GM18861 (cell line): ENCODE measurements at regions not wholly inside any gene's neighbourhood (a gene's known extent, or its start where the extent isn't known, plus 50 kb on each side); places are given as distances from the start of the nearest gene placed in this dataset.

Experiments
- ATAC-seq: cut with Tn5 transposase; IDR thresholded peaks from one replicate; pipeline ENCODE4 v1.9.1; 2021; ENCODE audit not compliant: unreplicated experiment

DNA sequence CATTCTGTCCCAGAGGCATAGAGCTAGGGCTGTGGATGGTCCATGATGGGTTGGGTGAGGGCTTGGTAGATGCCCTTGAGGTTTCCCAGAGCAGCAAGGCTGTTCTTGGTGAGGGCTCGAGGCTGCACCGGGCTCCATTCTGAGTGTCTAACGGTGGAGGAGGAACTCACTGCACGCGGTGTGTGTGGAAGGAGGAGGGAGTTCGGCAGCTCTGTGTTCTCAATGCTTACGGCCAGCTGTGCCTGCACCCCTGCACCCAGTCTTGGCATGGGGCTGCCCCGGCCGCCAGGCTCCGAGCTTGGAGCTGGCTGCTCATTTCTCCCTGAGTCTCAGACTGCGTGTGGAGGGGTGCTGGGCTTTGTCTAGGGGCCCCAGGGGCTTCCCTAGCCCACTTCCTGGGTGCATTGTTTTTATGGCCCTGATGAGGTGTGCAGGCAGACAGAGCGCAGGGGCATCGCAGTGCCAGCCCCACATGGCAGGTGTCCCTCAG is 1247.1 kb downstream of the BRD1 start:
- no peak for ATAC-seq

- ATAC-seq: no peak
Observed at GRCh38 chr22:48579928-48580309, 1247.8 kb downstream of the BRD1 start.

DNA sequence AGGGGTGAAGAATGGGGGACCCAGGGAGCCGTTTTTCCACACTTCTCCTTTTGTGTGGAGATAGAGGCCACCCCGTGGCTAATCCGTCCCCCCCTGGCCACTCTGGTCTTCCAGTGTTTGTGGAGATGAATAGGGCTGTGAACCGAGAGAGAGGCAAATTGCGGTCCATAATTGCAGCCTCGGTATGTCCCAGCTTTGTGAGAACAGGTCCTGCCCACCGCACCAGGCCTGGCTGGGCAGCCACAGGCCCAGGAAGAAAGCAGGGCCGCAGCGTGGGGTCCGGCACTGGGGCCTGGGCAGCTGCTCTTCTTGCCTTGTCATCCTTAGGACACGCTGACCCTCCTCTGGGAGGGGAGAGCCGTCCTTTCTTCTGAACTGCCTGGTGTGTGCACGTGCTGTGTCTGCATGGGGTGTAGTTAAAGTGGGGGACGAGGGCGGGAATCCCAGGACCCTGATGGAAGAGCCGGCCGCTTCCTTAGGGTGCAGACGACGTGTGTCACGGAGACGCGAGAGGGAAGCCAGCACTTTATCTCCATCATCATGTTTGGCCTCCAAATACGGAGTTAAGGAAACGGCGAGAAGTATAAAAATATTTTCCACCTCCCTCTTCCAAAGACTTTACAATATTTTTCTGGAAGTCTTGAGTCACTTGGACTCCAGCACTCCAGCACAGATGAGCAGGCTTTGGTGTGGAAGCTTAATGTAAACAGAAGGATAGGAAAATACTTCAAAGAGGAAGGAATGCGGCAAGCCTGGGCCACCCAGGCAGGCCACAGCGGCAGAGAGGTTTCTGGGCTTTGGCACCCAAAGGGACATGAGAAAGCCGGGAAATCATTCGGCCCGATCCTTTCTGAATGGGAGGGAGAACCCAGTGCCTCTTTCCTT is 1248.4 kb downstream of the BRD1 start:
- no peak for ATAC-seq

GRCh38 chr22:48578138-48579042 is 1249.3 kb downstream of the BRD1 start:
- ATAC-seq: no peak

DNA sequence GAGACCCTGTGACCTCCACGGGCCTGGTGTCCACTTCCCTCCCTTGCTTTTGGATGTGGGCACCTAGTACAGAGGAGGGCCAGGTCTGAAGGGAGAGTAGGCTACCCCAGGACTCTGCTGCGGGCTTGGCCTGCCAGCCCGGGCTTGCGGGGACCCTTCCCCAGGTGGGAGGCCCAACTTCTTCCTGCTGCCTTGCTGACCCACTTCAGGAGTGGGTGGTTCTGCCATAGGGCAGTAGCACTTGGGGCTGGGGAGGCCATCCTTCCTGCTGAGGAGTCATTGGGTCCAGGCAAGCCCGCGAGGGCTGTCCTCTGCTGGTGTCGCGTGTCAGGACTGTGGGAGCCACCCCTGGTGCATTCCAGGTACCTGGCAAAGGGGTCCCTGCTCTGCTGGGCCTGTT is 1250.0 kb downstream of the BRD1 start:
- no peak for ATAC-seq

GRCh38 chr22:48577014-48577690 is 1250.5 kb downstream of the BRD1 start:
- ATAC-seq: no peak

GRCh38 chr22:48576333-48577013 is 1251.2 kb downstream of the BRD1 start:
- ATAC-seq: no peak

DNA sequence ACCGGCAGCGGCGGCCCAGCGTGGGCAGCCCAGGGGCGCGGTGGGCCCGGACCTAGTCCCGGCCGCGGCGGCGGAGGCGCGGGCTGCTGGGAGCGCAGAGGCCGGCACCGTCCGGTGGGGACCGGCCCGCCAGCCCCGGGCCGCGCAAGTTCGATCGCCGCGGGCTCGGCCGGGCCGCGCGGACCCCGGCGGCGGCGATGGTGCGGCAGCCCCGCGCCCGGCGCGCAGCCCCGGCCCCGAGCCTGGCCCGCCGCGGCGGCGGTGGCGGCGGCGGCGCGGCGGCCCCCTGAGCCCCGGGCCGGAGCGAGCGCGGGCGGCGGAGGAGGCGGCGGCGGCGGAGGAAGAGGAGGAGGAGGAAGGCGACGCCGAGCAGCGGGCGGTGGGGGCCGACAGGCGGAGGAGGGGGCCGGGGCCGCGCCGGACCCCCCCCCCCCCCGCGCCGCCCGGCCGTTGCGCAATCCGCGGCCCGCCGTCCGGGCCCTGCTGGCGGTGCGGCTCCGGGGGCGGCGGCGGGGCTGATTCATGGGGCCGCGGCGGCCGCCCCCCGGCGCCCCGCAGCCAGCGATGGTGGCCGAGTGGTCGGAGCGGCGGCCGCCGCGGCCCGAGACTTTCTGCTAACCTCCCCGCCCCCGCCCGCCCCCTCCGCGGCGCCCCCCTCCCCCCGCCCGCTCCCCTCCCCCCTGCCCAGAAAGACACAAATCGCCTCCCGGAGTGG is 1251.9 kb downstream of the BRD1 start:
- ATAC-seq: no peak

GRCh38 chr22:48574776-48575617 is 1252.7 kb downstream of the BRD1 start:
- ATAC-seq: no peak

GRCh38 chr22:48573766-48574165 is 1253.9 kb downstream of the BRD1 start:
- no peak for ATAC-seq

GRCh38 chr22:48572951-48573350 is 1254.7 kb downstream of the BRD1 start:
- no peak for ATAC-seq

- ATAC-seq: no peak
Observed at GRCh38 chr22:48570912-48571311, 1256.8 kb downstream of the BRD1 start.

GRCh38 chr22:48569476-48570233 is 1258.0 kb downstream of the BRD1 start:
- no peak for ATAC-seq

DNA sequence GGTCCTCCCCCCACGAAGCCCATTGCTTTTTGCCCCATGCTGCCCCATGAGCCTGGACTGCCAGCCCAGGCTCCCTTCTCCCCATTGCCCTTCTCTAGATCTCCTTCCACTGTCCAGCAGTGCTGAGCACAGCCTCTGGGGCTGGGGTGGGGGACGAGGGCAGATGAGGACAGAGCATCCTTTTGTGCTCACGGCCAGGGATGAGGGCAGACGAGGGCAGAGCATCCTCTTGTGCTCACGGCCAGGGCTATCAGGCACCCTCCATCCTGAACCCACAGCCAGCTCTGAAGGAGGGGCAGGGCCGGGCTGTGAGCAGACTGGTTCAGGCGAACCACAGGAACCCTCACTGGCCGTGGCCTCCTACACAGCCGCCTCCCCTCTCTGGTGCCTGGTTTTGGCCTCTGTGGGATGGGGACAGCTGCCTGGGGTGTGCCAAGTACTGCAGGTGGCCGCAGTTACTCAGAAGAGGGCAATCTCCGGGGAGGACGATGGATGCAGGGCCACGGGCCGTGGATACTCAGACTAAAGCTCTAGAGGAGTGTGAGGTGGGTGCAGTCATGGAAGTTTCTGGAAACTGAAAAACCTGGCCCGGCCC is 1258.8 kb downstream of the BRD1 start:
- no peak for ATAC-seq

DNA sequence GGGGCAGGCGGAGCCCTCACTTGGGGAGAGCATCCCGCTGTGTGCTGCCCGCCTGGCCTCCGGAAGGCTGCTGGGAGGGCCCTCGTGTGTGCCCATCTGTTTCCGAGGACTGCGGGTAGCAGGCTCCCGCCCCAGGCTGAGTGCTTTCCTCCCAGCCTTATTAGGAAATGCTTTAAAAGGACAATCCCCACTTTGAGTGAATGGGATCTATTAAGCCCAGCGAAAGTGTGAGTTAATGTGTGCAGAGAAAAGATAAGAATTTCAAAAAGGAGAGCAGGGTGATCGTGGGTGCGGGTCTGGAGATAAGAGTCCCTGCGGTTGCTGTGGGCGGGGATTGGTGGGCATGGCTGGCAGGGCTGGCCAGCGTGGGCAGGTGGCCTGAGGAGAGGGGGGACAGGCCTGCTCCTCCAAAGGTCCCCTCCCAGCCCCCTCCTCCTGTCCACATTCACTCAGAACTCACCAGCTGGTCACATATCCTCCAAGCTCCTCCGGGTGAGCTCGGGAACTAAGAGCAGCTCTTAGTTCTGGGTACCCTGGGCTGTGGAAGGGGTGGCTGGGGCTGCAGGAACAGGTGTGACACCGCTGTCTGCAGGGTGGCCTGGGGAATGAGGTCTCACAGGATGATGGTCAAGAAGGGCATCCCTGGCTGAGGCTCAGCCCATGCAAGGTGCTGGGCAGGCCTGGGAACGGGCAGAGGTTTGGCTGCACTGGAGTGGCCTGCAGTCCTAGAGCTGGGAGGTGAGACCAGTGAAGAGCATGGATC is 1260.3 kb downstream of the BRD1 start:
- no peak for ATAC-seq

- ATAC-seq: no peak
Observed at GRCh38 chr22:48566741-48567140, 1260.9 kb downstream of the BRD1 start.

GRCh38 chr22:48565901-48566501 is 1261.7 kb downstream of the BRD1 start:
- ATAC-seq: no peak
